ENCODE measurements at regions not wholly inside any gene's neighbourhood (a gene's known extent, or its start where the extent isn't known, plus 50 kb on each side); places are given as distances from the start of the nearest gene placed in this dataset.

GRCh38 chr5:67976891-67977601, 238.5 kb upstream of the PIK3R1 start:
- no peak for TF ChIP-seq POLR2AphosphoS5 (IDR thresholded peaks at IDR 0.05; ENCODE audit: low read depth, low read length)
- no peak for TF ChIP-seq POLR2A (IDR thresholded peaks at IDR 0.05; ENCODE audit: low read depth, low read length)
- TF ChIP-seq TAF1 (IDR thresholded peaks at IDR 0.05; ENCODE audit: borderline replicate concordance, low read depth, low read length) = no peak
- DNase-seq (ENCODE audit: insufficient read length) (no peak), FAIRE-seq (no peak)

- TF ChIP-seq TAF1 (IDR thresholded peaks at IDR 0.05; ENCODE audit: borderline replicate concordance, low read depth, low read length) (no peak), POLR2AphosphoS5 (IDR thresholded peaks at IDR 0.05; ENCODE audit: low read depth, low read length) (no peak), POLR2A (IDR thresholded peaks at IDR 0.05; ENCODE audit: low read depth, low read length) (no peak)
- DNase-seq (ENCODE audit: insufficient read length) (no peak), FAIRE-seq (no peak)
These were observed 239.4 kb upstream of the PIK3R1 start for GRCh38 chr5:67976181-67976580.

GRCh38 chr5:67974471-67974870, 241.1 kb upstream of the PIK3R1 start:
- FAIRE-seq = no peak
- no peak for DNase-seq (ENCODE audit: insufficient read length)
- TF ChIP-seq POLR2AphosphoS5 (IDR thresholded peaks at IDR 0.05; ENCODE audit: low read depth, low read length) (no peak), TAF1 (IDR thresholded peaks at IDR 0.05; ENCODE audit: borderline replicate concordance, low read depth, low read length) (no peak), POLR2A (IDR thresholded peaks at IDR 0.05; ENCODE audit: low read depth, low read length) (no peak)

- DNase-seq (ENCODE audit: insufficient read length) (no peak), FAIRE-seq (no peak)
- TF ChIP-seq POLR2A (IDR thresholded peaks at IDR 0.05; ENCODE audit: low read depth, low read length) (no peak), POLR2AphosphoS5 (IDR thresholded peaks at IDR 0.05; ENCODE audit: low read depth, low read length) (no peak), TAF1 (IDR thresholded peaks at IDR 0.05; ENCODE audit: borderline replicate concordance, low read depth, low read length) (no peak)
These were observed 241.5 kb upstream of the PIK3R1 start for GRCh38 chr5:67974054-67974453.

DNA sequence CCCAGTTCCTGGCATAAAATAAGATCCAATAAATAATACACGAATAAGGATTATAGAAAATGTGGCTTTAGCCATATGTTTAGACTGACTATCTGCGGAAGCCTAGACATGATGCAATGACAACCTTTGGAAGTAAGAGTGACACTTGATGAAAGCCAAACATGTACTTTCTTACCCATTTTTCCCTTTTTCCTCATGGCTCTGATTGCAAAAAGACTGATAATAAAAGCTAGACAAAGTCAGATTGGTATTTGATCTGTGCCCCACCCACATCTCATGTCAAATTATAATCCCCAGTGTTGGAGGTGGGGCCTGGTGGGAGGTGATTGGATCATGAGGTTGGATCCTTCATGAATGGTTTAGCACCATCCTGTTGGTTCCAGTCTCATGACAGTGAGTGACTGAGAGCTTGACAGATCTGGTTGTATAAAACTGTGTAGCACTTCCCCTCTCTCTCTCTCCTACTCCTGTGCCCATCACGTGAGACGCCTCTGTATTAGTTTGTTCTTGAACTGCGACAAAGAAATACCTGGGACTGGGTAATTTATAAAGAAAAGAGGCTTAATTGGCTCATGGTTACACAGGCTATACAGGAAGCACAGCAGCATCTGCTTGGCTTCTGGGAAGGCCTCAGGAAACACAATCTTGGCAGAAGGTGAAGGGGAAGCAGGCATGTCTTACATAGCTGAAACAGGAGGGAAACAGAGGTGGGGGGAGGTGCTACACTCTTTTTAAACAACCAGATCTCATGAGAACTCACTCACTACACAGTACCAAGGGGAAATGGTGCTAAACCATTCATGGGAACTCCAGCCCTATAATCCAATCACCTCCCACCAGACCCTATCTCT, 243.4 kb upstream of the PIK3R1 start:
- FAIRE-seq = no peak
- TF ChIP-seq POLR2AphosphoS5 (IDR thresholded peaks at IDR 0.05; ENCODE audit: low read depth, low read length) (no peak), POLR2A (IDR thresholded peaks at IDR 0.05; ENCODE audit: low read depth, low read length) (no peak), TAF1 (IDR thresholded peaks at IDR 0.05; ENCODE audit: borderline replicate concordance, low read depth, low read length) (no peak)
- no peak for DNase-seq (ENCODE audit: insufficient read length)

- TF ChIP-seq TAF1 (IDR thresholded peaks at IDR 0.05; ENCODE audit: borderline replicate concordance, low read depth, low read length) (no peak), POLR2AphosphoS5 (IDR thresholded peaks at IDR 0.05; ENCODE audit: low read depth, low read length) (no peak), POLR2A (IDR thresholded peaks at IDR 0.05; ENCODE audit: low read depth, low read length) (no peak)
- DNase-seq (ENCODE audit: insufficient read length) = no peak
- no peak for FAIRE-seq
These were observed 244.2 kb upstream of the PIK3R1 start for GRCh38 chr5:67971223-67971830.

DNA sequence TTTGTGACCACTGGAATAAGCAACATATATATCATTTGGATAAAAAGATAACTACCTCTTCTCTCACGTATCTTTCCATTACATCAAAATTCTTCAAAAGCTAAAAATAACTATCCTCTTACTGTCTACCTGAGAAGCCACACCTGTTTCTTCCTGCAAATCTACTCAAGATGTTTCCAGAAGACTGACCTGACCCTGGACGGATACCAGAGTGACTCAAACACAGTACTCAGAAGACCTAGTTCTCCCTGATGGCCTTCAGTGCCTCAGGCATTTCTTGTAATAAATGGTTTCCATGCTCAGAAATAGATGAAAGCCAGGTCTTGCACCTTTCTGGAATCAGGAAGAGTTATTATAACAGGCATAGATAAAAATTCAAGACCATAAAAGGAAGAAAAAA, 245.9 kb upstream of the PIK3R1 start:
- FAIRE-seq (no peak), DNase-seq (ENCODE audit: insufficient read length) (no peak)
- TF ChIP-seq POLR2A (IDR thresholded peaks at IDR 0.05; ENCODE audit: low read depth, low read length) = no peak
- TF ChIP-seq POLR2AphosphoS5 (IDR thresholded peaks at IDR 0.05; ENCODE audit: low read depth, low read length) = no peak
- no peak for TF ChIP-seq TAF1 (IDR thresholded peaks at IDR 0.05; ENCODE audit: borderline replicate concordance, low read depth, low read length)

- DNase-seq (ENCODE audit: insufficient read length) (no peak), FAIRE-seq (no peak)
- TF ChIP-seq POLR2AphosphoS5 (IDR thresholded peaks at IDR 0.05; ENCODE audit: low read depth, low read length) = no peak
- TF ChIP-seq POLR2A (IDR thresholded peaks at IDR 0.05; ENCODE audit: low read depth, low read length) = no peak
- no peak for TF ChIP-seq TAF1 (IDR thresholded peaks at IDR 0.05; ENCODE audit: borderline replicate concordance, low read depth, low read length)
These were observed 246.4 kb upstream of the PIK3R1 start for GRCh38 chr5:67969176-67969575.

GRCh38 chr5:67966712-67967111, 248.8 kb upstream of the PIK3R1 start:
- no peak for TF ChIP-seq POLR2A (IDR thresholded peaks at IDR 0.05; ENCODE audit: low read depth, low read length)
- TF ChIP-seq POLR2AphosphoS5 (IDR thresholded peaks at IDR 0.05; ENCODE audit: low read depth, low read length) = no peak
- DNase-seq (ENCODE audit: insufficient read length) = no peak
- FAIRE-seq = no peak

DNA sequence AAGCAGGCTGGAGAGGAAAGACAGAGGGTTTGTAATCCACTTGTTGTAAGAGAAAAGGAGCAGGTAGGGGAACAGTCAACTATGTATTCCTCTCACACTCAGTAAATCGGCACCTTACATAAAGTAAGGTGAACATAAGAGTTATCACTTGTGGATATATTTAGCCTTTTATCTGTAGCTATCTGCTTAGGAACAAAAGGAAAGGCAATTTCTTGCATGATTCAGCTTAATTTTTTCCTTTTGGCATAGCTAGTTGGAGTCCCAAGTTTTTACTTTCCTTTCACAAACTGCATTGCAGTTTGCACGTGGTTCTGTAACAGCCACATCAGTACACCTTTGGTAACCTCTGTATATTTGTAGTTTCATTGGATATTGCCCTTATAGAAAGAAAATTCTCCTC, 250.9 kb upstream of the PIK3R1 start:
- TF ChIP-seq TAF1 (IDR thresholded peaks at IDR 0.05; ENCODE audit: borderline replicate concordance, low read depth, low read length) (no peak), POLR2AphosphoS5 (IDR thresholded peaks at IDR 0.05; ENCODE audit: low read depth, low read length) (no peak), POLR2A (IDR thresholded peaks at IDR 0.05; ENCODE audit: low read depth, low read length) (no peak)
- no peak for DNase-seq (ENCODE audit: insufficient read length)
- FAIRE-seq = no peak

GRCh38 chr5:67963789-67964519, 251.6 kb upstream of the PIK3R1 start:
- DNase-seq (ENCODE audit: insufficient read length) (no peak), FAIRE-seq (no peak)
- TF ChIP-seq TAF1 (IDR thresholded peaks at IDR 0.05; ENCODE audit: borderline replicate concordance, low read depth, low read length) (no peak), POLR2A (IDR thresholded peaks at IDR 0.05; ENCODE audit: low read depth, low read length) (no peak)
